SK-N-SH (cell line): ENCODE measurements at regions not wholly inside any gene's neighbourhood (a gene's known extent, or its start where the extent isn't known, plus 50 kb on each side); places are given as distances from the start of the nearest gene placed in this dataset.

Source experiments
- CTCF ChIA-PET: fragments of 300-600, 350-600 bp; formaldehyde crosslinking; extraction: SDS; loops from one replicate; lab custom pipeline; 2021; lab: Yijun Ruan, JAX
- POLR2A ChIA-PET: fragments of 350-600 bp; sonication (Branson Sonifier 250); formaldehyde crosslinking; extraction: SDS; loops from one replicate; lab custom pipeline; 2020; ENCODE audit warnings: antibody characterized with exemption, inconsistent platforms; lab: Yijun Ruan, JAX
- DNase-seq: peaks from one replicate; pipeline ENCODE4 v3.0.0; 2012
- H2AFZ ChIP-seq: fragments of 200-600 bp; sonication (generic); 2 replicates; pipeline ENCODE4 v1.8.1; 2016; ENCODE audit warnings: antibody characterized with exemption, mild to moderate bottlenecking, low read depth
- H3F3A ChIP-seq: fragments of 200-600 bp; sonication (generic); replicated peaks from 2 replicates; pipeline ENCODE3; 2016; ENCODE audit warnings: antibody characterized with exemption, mild to moderate bottlenecking; ENCODE audit not compliant: insufficient read depth
- H3K27ac ChIP-seq, 2 experiments: fragments of 200-500 bp in 1 of 2; fragments of 200-600 bp in 1 of 2; sonication (Bioruptor generic) in 1 of 2; sonication (generic), shearing (Covaris generic) in 1 of 2; 2 replicates each; pipeline versions ENCODE4 v1.5.1 to v1.6.1; 2014 to 2016; ENCODE audit warnings: low read depth in 2 of 2, inconsistent platforms in 1 of 2, low read length in 1 of 2, mild to moderate bottlenecking in 1 of 2, mixed read lengths in 1 of 2
- H3K27me3 ChIP-seq: fragments of 200-600 bp; sonication (generic), shearing (Covaris generic); 2 replicates; pipeline ENCODE4 v1.6.1; 2016; ENCODE audit warnings: mixed run types; ENCODE audit not compliant: insufficient read depth
- H3K36me3 ChIP-seq, 2 experiments: fragments of 200-500 bp in 1 of 2; fragments of 200-600 bp in 1 of 2; sonication (Bioruptor generic) in 1 of 2; sonication (generic) in 1 of 2; replicated peaks in 1 of 2; 2 replicates each; pipeline versions ENCODE3 to v1.5.1; 2014 to 2016; ENCODE audit warnings: low read length in 1 of 2, mild to moderate bottlenecking in 1 of 2; ENCODE audit not compliant: insufficient read depth in 2 of 2, control insufficient read depth in 1 of 2
- H3K4me1 ChIP-seq, 2 experiments: fragments of 200-500 bp in 1 of 2; fragments of 200-600 bp in 1 of 2; sonication (Bioruptor generic) in 1 of 2; sonication (generic), shearing (Covaris generic) in 1 of 2; 2 replicates each; pipeline versions ENCODE4 v1.5.1 to v1.6.1; 2014 to 2016; ENCODE audit warnings: low read depth in 1 of 2, low read length in 1 of 2, mixed run types in 1 of 2; ENCODE audit not compliant: insufficient read depth in 2 of 2, control insufficient read depth in 1 of 2
- H3K4me2 ChIP-seq: fragments of 200-600 bp; sonication (generic), shearing (Covaris generic); 2 replicates; pipeline ENCODE4 v1.6.1; 2017; ENCODE audit warnings: mixed run types
- H3K4me3 ChIP-seq, 2 experiments: fragments of 200-500 bp in 1 of 2; fragments of 200-600 bp in 1 of 2; sonication (Bioruptor generic) in 1 of 2; sonication (generic), shearing (Covaris generic) in 1 of 2; 2 replicates each; pipeline versions ENCODE4 v1.5.1 to v1.8.1; 2014 to 2016; ENCODE audit warnings: low read depth in 2 of 2, inconsistent platforms in 1 of 2, low read length in 1 of 2, mild to moderate bottlenecking in 1 of 2, mixed read lengths in 1 of 2, moderate library complexity in 1 of 2
- H3K79me2 ChIP-seq: fragments of 200-600 bp; sonication (generic); 2 replicates; pipeline ENCODE4 v1.8.1; 2017; ENCODE audit warnings: mild to moderate bottlenecking; ENCODE audit not compliant: insufficient read depth
- H3K9ac ChIP-seq: fragments of 200-600 bp; sonication (generic); 2 replicates; pipeline ENCODE4 v1.6.1; 2017; ENCODE audit warnings: mixed run types
- H3K9me2 ChIP-seq: fragments of 200-600 bp; sonication (generic); 2 replicates; pipeline ENCODE4 v1.6.1; 2017; ENCODE audit warnings: mixed run types
- H3K9me3 ChIP-seq: fragments of 200-600 bp; sonication (generic); 2 replicates; pipeline ENCODE4 v1.6.1; 2017; ENCODE audit warnings: mixed run types, mild to moderate bottlenecking, moderate library complexity
- H4K20me1 ChIP-seq: fragments of 200-600 bp; sonication (generic); 2 replicates; pipeline ENCODE4 v1.6.1; 2017; ENCODE audit warnings: mild to moderate bottlenecking, mixed run types; ENCODE audit not compliant: insufficient read depth
- EZH2phosphoT487 ChIP-seq: fragments of 200-600 bp; sonication (generic); IDR thresholded peaks from 2 replicates; pipeline ENCODE4 v1.6.1; 2017; ENCODE audit warnings: low read depth, mixed run types, mild to moderate bottlenecking, antibody characterized with exemption, moderate library complexity, borderline replicate concordance
- FOXJ3 ChIP-seq: sonication (generic); formaldehyde crosslinking; IDR thresholded peaks from 2 replicates; pipeline ENCODE4 v1.5.1; 2020; ENCODE audit warnings: mild to moderate bottlenecking, missing genetic modification reagents
- GATA2 ChIP-seq: sonication (generic); formaldehyde crosslinking; IDR thresholded peaks from 2 replicates; pipeline ENCODE4 v1.5.0; 2020; ENCODE audit warnings: mild to moderate bottlenecking, missing genetic modification reagents
- IRF3 ChIP-seq: fragments of 150-350 bp; IDR thresholded peaks from 2 replicates; pipeline ENCODE4 v1.6.1; 2016; ENCODE audit warnings: mild to moderate bottlenecking, low read depth, low read length
- NFIC ChIP-seq: IDR thresholded peaks from 2 replicates; pipeline ENCODE4 v1.4.0; 2012; ENCODE audit warnings: borderline replicate concordance
- RXRA ChIP-seq: IDR thresholded peaks from 2 replicates; pipeline ENCODE4 v1.4.0; 2012; ENCODE audit warnings: low read depth, mild to moderate bottlenecking, borderline replicate concordance
- SMC3 ChIP-seq: IDR thresholded peaks from 2 replicates; pipeline ENCODE4 v1.6.1; 2012; ENCODE audit warnings: low read depth, low read length, improper control_type of control experiment
- TCF12 ChIP-seq: IDR thresholded peaks from 2 replicates; pipeline ENCODE4 v1.4.0; 2012
- TEAD4 ChIP-seq: IDR thresholded peaks from 2 replicates; pipeline ENCODE4 v1.4.0; 2012; ENCODE audit warnings: mild to moderate bottlenecking, borderline replicate concordance; ENCODE audit not compliant: insufficient read depth
- USF2 ChIP-seq: fragments of 150-350 bp; IDR thresholded peaks from 2 replicates; pipeline ENCODE4 v1.6.1; 2017; ENCODE audit warnings: antibody characterized with exemption, low read length, low read depth, borderline replicate concordance
- WGBS: methylation state at CpG from one replicate; pipeline ENCODE4 v1.1.6; 2017; ENCODE audit warnings: low lambda C conversion rate; 5-methylcytosine and 5-hydroxymethylcytosine counted together
- TF ChIP-seq, protein P1 (sequence below): IDR thresholded peaks from 2 replicates; pipeline ENCODE4 v1.4.0; 2012; ENCODE audit warnings: low read depth, borderline replicate concordance

DNA sequence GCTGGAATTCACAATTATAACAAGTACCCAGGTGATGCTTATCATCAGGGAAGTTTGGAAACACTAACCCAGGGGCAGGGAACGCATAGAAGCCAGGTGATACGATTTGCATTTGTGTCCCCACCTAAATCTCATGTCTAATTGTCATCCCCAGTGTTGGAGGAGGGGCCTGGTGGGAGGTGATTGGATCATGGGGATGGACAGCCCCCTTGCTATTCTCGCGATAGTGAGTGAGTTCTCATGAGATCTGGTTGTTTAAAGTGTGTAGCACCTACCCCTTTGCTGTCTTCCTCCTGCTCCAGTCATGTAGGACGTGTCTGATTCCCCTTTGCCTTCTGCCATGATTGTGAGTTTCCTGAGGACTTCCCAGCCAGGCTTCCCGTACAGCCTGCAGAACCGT lies 276.3 kb downstream of the UTP18 start:
- Histone ChIP-seq H3K36me3 (no peaks in the 10 kb centered on the region), H3K4me3 (no peak overlapping the region), H3K4me2 (no peak overlapping the region), H3K27ac (no peak overlapping the region), H3K4me1 (no peaks in the 10 kb centered on the region), H2AFZ (no peak overlapping the region), H3K9me3 (no peaks in the 10 kb centered on the region; the same call in 1 of the 2 replicates), H3K9ac (no peak overlapping the region), H3F3A (no peaks in the 10 kb centered on the region), H4K20me1 (no peaks in the 10 kb centered on the region), H3K9me2 (no peaks in the 10 kb centered on the region; the same call in 1 of the 2 replicates), H3K27me3 (no peaks in the 10 kb centered on the region), H3K79me2 (no peaks in the 10 kb centered on the region; the same call in 1 of the 2 replicates)
- CTCF ChIA-PET: interaction anchor here (1.1 to 6.7 kb wide), 6 partner anchors 96 to 243 kb away, joined by 3 to 64 read pairs (median 6); no protein-coding TSS in a partner anchor
- POLR2A ChIA-PET: no interaction called here
- no peak for TF ChIP-seq RXRA
- no peak for TF ChIP-seq SMC3
- no peak for TF ChIP-seq IRF3
- no peak for TF ChIP-seq USF2
- no peak for TF ChIP-seq TCF12
- no peak for DNase-seq
- 14% methylated on average over 7 of the region's 7 CpGs for whole genome bisulfite sequencing

DNA sequence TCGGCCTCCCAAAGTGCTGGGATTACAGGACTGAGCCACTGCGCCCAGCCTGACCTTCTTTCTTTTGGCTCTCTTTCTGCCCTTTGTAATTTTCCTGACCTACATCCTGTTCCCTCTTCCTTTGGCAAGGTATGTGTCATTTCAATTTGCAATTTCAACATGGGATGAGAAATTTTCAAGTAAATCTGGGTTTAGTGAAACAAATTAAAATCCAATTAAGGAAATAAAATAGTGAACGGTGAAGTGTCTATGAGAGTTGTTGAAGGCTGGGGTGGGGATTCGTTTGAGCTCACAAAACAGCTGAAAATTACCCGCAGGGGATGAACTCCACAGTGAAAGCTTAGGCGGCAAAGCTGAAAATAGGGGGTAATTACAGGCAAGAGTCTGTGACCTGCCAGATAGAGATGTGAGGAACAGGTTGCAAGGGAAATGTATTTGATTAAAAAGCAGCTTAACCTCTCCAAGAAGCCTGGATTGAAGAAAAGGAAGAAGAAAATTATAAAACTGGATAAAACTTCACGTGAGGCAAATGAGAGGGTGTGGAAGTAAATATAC lies 277.7 kb downstream of the UTP18 start:
- Histone ChIP-seq H3K27me3 (no peaks in the 10 kb centered on the region), H3K9ac (no peak overlapping the region), H2AFZ (no peak overlapping the region), H3K36me3 (no peaks in the 10 kb centered on the region), H3F3A (no peaks in the 10 kb centered on the region), H3K4me3 (no peak overlapping the region), H4K20me1 (no peaks in the 10 kb centered on the region), H3K4me1 (no peaks in the 10 kb centered on the region), H3K27ac (no peak overlapping the region), H3K9me2 (no peaks in the 10 kb centered on the region; the same call in 1 of the 2 replicates), H3K9me3 (no peaks in the 10 kb centered on the region; the same call in 1 of the 2 replicates), H3K4me2 (no peak overlapping the region), H3K79me2 (no peaks in the 10 kb centered on the region; the same call in 1 of the 2 replicates)
- no peak for DNase-seq
- 33% methylated on average over 7 of the region's 7 CpGs for WGBS
- TF ChIP-seq FOXJ3 (CRISPR knock-in tag) (no peak), SMC3 (no peak), GATA2 (CRISPR knock-in tag) (no peak), NFIC (no peak), TEAD4 (no peak), EZH2phosphoT487 (no peak)
- TF ChIP-seq, protein P1, sequence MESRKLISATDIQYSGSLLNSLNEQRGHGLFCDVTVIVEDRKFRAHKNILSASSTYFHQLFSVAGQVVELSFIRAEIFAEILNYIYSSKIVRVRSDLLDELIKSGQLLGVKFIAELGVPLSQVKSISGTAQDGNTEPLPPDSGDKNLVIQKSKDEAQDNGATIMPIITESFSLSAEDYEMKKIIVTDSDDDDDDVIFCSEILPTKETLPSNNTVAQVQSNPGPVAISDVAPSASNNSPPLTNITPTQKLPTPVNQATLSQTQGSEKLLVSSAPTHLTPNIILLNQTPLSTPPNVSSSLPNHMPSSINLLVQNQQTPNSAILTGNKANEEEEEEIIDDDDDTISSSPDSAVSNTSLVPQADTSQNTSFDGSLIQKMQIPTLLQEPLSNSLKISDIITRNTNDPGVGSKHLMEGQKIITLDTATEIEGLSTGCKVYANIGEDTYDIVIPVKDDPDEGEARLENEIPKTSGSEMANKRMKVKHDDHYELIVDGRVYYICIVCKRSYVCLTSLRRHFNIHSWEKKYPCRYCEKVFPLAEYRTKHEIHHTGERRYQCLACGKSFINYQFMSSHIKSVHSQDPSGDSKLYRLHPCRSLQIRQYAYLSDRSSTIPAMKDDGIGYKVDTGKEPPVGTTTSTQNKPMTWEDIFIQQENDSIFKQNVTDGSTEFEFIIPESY: no peak
- CTCF ChIA-PET: interaction anchor here (1.2 to 1.7 kb wide), 2 partner anchors 166 to 239 kb away, joined by 3 to 9 read pairs; no protein-coding TSS in a partner anchor
- POLR2A ChIA-PET: no interaction called here
